HG03196 (cell line): ENCODE measurements at regions not wholly inside any gene's neighbourhood (a gene's known extent, or its start where the extent isn't known, plus 50 kb on each side); places are given as distances from the start of the nearest gene placed in this dataset.
"Not testable (repeated sequence)": the region's sequence is repeated elsewhere in the genome, so short reads cannot be mapped to it uniquely, and the experiment has no call there.

ENCODE experiments used
- ATAC-seq: cut with Tn5 transposase; IDR thresholded peaks from one replicate; pipeline ENCODE4 v1.9.1; 2021; ENCODE audit not compliant: unreplicated experiment

- ATAC-seq: no peak
Observed at GRCh38 chr9:2427120-2427891, 194.3 kb upstream of the VLDLR start.

DNA sequence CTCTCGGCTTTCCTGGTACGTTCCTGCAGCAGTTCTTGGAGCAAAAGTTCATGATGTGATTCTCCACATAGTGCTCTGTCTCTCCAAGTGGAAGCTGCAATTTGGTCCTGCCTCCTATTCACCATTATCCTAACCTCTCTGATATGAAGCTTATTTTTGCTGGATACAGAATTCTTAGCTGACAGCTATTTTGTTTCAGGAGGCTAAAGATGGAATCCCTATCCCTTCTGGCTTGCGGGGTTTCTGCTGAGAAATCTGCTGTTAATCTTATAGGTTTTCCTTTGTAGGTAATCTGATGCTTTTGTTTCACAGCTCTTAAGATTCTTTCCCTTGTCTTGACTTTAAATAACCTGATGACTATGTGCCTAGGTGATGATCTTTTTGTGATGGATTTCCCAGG, 181.6 kb upstream of the VLDLR start:
- no peak for ATAC-seq

DNA sequence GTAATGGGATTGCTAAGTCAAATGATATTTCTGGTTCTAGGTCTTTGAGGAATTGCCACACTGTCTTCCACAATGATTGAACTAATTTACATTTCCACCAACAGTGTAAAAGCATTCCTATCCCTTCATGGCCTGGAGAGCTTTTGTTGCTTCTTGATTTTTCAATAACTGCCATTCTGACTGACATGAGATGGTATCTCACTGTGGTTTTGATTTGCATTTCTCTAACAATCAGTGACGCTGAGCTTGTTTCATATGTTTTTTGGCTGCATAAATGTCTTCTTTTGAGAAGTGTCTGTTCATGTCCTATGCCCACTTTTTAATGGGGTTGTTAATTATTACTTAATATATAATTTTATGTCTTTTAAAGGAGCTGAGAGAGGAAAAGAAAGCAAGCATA, 177.7 kb upstream of the VLDLR start:
- not testable (repeated sequence) for ATAC-seq

DNA sequence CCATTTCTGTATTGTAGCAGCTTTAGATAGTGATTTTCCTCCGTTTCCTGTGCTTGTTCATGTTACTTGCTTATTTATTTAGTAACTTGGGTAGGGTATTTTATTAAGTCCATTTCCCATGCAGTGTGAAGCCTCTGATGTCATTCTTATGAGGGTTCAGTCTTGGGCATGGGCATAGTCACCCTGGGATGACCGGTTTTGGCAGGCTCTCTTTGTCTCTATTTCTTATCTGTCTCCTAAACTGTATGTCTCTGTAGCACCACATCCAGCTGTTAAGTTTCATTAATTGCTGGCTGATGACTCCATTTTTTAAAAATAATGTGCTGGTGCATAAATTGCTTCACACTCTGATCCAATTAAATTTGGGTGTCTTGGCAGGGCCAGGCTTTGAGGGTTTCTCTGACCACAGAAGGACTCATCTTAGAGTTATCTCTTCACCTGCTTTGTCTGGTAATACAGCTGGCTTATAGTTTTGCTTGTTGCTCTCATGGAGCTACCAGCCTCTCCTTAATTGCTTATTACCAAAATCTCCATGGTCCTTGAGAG, 173.3 kb upstream of the VLDLR start:
- no peak for ATAC-seq

GRCh38 chr9:2453106-2453505, 168.5 kb upstream of the VLDLR start:
- ATAC-seq: no peak

GRCh38 chr9:2453701-2454100, 167.9 kb upstream of the VLDLR start:
- ATAC-seq: no peak

DNA sequence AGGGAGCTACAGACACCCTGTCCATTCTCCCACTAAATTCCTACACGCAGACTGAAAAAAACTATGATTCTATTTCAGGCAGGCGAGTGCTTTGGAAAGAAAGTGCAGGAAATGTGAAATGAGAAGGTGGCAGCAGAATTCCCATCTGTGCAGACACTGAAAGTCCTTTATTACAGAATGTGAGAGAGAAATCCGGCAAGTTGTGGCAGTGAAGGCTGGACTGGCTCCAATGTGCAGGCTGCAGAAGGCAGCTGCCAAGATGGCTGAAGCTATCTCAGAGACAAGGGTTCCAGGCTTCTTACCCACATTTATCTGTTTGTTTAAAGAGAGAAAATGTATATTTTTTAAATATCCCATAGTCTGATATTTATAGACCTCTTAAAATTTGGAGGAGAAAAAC, 161.8 kb upstream of the VLDLR start:
- ATAC-seq: no peak

DNA sequence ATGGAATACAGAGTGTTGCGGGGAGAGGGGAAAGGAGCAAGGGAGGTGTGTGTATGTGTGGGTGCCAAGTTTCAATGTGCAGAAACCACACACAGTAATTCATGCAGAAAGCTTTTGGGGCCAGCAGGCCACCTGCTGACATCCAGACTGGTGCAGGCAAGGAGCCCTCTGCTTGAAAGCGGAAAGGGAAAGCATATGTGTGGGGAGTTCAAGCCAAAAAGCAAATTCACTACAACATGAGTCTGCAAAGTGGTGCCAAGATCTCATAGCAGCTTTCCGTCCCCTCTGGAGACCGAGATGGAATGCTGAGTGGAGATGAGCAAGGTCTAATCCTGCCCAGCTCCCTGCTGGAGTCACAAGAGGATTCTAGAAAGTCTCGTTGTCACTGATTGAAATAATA, 159.7 kb upstream of the VLDLR start:
- no peak for ATAC-seq

DNA sequence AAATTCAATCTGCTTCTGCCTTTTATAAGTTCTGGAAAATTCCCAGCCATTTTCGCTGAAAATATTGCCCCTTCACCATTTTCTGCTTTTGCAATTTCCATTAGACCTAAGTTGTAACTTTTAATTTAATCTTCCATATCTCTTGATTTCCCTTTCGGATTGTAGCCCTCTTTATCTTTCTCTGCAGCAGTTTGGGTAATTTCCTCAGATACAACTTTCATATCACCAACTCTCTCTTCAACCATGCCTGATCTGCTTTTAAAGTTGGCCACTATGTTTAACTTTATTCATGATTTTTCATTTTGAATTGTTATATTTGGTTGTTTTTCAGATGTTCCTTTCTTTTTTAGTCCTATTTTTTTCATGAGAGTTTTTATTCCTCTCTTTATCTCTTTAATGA, 157.0 kb upstream of the VLDLR start:
- no peak for ATAC-seq

DNA sequence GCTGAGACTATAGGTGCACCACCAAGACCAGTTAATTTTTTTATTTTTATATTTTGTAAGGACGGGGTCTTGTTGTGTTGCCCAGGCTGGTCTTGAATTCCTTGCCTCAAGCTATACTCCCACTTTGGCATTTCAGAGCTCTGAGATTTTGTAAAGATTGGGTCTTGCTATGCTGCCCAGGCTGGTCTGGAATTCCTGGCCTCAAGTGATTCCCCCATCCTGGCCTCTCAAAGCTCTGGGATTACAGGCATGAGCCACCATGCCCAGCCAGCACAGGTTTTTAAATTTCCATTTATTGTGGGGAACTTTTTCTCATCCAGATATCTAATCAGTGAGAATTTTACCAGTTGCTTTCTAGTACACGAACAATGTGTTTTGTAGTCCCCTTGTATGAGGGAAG, 156.1 kb upstream of the VLDLR start:
- ATAC-seq: no peak

DNA sequence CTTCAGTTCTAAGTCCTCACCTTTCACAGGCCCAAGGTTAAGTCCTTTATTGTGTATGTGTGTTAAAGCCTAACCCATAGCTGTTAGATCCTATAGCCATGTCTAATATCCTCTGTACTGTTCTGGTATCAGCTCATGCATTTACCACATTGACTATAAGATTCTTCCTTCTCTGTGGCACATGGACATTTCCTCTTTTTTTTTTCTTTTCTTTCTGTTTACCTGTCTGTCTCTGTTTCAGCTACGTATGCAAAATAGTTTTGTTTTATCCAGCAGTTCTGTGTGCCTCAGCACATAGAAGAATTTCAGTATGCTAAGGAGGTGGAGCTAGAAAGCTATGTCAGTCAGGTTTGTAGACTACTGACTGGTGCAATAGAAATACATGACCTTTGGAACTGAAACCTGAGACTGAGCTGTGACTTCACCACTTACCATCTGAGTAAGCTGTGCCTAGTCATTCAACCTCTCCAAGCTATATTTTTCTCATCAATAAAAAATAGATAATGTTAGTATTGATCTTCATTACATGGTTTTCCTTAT, 155.6 kb upstream of the VLDLR start:
- peak; percentile 99 for ATAC-seq

DNA sequence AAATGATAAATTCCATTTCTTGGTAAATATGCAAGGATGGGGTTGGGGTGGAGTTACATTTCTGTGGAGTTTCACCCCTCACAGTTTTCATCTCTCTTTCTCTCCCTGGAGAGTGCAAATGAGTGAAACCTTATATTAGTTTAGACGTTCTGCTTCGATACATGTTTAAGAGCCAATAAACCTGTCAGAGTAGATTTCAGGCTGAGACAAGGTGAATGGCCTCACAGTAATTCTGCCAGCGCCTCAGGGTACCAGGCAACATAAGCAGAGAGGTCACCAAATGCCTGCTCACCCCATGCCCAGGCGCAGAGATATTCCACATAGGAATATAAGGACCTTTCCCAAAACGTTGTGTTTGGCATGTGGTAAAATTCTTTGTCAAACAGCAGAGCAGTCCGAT, 154.9 kb upstream of the VLDLR start:
- no peak for ATAC-seq

DNA sequence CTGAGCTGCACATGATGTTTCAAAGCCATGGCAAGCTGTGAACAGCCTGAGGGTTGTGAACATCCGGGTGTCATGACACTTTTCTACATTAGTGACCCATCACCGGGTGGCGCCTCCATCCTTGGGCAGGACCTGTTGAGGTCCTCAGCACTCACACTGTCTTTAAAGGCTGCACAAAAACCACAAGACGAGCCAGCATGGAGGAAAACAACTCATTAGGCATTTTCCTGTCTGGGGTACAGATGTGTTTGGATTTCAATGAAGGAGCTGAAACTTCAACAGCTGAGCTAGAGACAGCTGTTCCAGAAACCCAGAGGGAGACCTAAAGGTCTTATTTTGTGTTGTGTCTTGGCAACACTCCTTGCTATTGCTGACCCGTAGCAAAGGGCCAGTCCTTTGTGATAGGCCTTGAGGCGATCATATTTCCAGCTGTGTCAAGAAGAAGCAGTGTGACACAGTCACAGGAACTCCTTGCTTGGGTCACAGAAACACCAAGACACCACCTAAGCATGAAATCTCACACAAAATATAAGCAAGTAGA, 151.8 kb upstream of the VLDLR start:
- ATAC-seq: no peak

GRCh38 chr9:2473681-2474080, 147.9 kb upstream of the VLDLR start:
- ATAC-seq: no peak

- no peak for ATAC-seq
Observed at GRCh38 chr9:2477755-2478154, 143.8 kb upstream of the VLDLR start.

DNA sequence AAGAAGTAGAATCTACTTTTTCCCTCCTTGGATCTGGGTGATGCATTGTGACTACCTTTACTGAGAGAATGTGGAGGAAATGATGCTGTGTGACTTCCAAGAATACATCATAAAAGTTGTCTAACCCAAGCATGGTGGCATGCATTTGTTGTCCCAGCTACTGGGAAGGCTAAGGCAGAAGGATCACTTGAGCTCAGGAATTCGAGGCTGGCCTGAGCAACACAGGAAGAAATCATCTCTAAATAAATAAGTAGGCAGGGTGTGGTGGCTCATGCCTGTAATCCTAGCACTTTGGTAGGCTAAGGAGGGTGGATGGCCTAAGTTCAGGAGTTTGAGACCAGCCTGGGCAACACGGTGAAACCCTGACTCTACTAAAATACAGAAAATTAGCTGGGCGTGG, 143.2 kb upstream of the VLDLR start:
- ATAC-seq: no peak

- no peak for ATAC-seq
Observed at GRCh38 chr9:2479056-2479565, 142.5 kb upstream of the VLDLR start.

GRCh38 chr9:2480255-2480837, 141.2 kb upstream of the VLDLR start:
- no peak for ATAC-seq

DNA sequence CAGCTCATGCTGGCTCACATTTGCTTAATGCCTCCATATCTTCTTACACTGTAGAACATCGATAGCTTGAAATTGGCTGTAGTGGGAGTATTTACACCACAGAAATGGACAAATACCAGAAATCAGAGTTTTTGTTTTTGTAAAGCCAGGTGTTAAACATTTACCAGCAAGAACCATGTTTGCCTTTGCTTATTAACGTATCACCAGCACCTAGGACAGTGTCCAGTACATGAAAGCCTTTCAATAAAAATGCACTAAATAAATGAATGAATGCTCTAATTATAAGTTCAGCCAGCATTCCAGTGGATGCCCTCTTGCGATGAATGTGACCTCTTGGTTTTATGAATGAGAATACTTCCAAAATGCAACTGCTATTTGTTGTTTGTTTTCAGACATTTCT, 140.4 kb upstream of the VLDLR start:
- no peak for ATAC-seq

DNA sequence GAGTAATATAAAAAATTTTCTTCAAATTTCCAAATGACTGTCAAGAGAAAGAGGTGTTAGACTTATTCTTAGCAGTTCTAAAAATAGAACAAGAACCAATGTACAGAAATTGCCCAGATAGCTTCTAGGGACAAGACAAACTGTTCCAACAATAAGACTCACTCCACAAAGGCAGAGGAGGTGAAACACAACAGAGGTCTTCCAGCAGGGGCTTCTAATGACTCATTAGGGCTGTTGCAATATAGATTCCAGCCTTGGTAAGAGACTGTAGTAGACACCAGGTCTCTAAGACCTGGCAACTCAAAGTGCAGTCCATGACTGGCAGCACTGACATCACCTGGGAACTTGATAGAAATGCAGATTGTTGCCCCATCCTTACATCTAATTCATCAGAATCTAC, 134.6 kb upstream of the VLDLR start:
- no peak for ATAC-seq

GRCh38 chr9:2489838-2490314, 131.7 kb upstream of the VLDLR start:
- no peak for ATAC-seq

DNA sequence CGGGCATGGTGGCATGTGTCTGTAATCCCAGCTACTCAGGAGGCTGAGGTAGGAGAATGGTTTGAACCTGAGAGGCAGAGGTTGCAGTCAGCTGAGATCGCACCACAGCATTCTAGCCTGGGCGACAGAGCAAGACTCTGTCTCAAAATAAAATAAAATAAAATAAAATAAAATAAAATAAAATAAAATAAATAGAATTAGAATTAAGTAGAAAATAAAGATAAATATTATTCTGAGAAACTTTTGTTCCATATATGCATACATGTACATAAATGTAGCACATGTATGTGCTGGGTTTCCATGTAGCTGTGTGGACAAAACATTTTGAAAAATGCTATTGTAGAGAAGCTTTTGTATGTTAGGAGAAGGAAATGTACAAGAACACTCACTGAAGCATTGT, 129.4 kb upstream of the VLDLR start:
- no peak for ATAC-seq
